Suprapubic skin (tissue), 3 donors: ENCODE measurements at regions not wholly inside any gene's neighbourhood (a gene's known extent, or its start where the extent isn't known, plus 50 kb on each side); places are given as distances from the start of the nearest gene placed in this dataset.

Experiments
- POLR2A ChIP-seq, 2 donors: fragments of 450-650 bp; IDR thresholded peaks; one replicate each; pipeline ENCODE4 v1.6.1; 2017; ENCODE audit warnings: antibody characterized with exemption in 2 of 2, mild to moderate bottlenecking in 2 of 2, moderate library complexity in 2 of 2
- TF ChIP-seq, protein P1 (sequence below), 2 donors: fragments of 200-600 bp in 1 of 2; fragments of 450-650 bp in 1 of 2; sonication (generic) in 1 of 2; IDR thresholded peaks; one replicate each; pipeline ENCODE4 v1.5.1; 2016 to 2019; ENCODE audit warnings: antibody characterized with exemption in 2 of 2, mild to moderate bottlenecking in 1 of 2, moderate library complexity in 1 of 2

- TF ChIP-seq, protein P1, sequence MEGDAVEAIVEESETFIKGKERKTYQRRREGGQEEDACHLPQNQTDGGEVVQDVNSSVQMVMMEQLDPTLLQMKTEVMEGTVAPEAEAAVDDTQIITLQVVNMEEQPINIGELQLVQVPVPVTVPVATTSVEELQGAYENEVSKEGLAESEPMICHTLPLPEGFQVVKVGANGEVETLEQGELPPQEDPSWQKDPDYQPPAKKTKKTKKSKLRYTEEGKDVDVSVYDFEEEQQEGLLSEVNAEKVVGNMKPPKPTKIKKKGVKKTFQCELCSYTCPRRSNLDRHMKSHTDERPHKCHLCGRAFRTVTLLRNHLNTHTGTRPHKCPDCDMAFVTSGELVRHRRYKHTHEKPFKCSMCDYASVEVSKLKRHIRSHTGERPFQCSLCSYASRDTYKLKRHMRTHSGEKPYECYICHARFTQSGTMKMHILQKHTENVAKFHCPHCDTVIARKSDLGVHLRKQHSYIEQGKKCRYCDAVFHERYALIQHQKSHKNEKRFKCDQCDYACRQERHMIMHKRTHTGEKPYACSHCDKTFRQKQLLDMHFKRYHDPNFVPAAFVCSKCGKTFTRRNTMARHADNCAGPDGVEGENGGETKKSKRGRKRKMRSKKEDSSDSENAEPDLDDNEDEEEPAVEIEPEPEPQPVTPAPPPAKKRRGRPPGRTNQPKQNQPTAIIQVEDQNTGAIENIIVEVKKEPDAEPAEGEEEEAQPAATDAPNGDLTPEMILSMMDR (IDR thresholded peaks at IDR 0.05) = no peak
- no peak for TF ChIP-seq POLR2A (IDR thresholded peaks at IDR 0.05)
Measured at GRCh38 chr18:64208516-64208915, 59.6 kb upstream of the LINC00305 start.
